Spleen (tissue), 11 donors: ENCODE measurements at regions not wholly inside any gene's neighbourhood (a gene's known extent, or its start where the extent isn't known, plus 50 kb on each side); places are given as distances from the start of the nearest gene placed in this dataset.
"Not testable (repeated sequence)": the region's sequence is repeated elsewhere in the genome, so short reads cannot be mapped to it uniquely, and the experiment has no call there.

Source experiments
- DNase-seq: peaks from one replicate; pipeline ENCODE4 v3.0.0-alpha.2; 2020
- H3K27ac ChIP-seq, 8 donors: fragments of 200-600 bp; sonication (generic) in 7 of 8; 1 replicate in 4 of 8; 2 replicates in 4 of 8; pipeline versions ENCODE4 v1.5.0 to v1.8.0; 2016 to 2021; ENCODE audit warnings: inconsistent platforms in 4 of 8, mild to moderate bottlenecking in 4 of 8, moderate library complexity in 1 of 8
- H3K27me3 ChIP-seq, 7 donors: fragments of 200-600 bp; sonication (generic) in 6 of 7; replicated peaks in 1 of 7; 1 replicate in 4 of 7; 2 replicates in 3 of 7; pipeline versions ENCODE4 v1.5.0 to v1.8.0; 2016 to 2021; ENCODE audit warnings: inconsistent platforms in 3 of 7, mild to moderate bottlenecking in 1 of 7
- H3K36me3 ChIP-seq, 6 donors: fragments of 200-600 bp; sonication (generic) in 5 of 6; 1 replicate in 4 of 6; 2 replicates in 2 of 6; pipeline versions ENCODE4 v1.5.0 to v1.8.0; 2016 to 2021; ENCODE audit warnings: inconsistent platforms in 2 of 6
- H3K4me1 ChIP-seq, 6 donors: fragments of 200-600 bp; sonication (generic) in 5 of 6; 1 replicate in 3 of 6; 2 replicates in 3 of 6; pipeline versions ENCODE4 v1.5.0 to v1.8.0; 2016 to 2021; ENCODE audit warnings: inconsistent platforms in 3 of 6
- H3K4me3 ChIP-seq, 8 donors: fragments of 200-600 bp; sonication (generic) in 7 of 8; 1 replicate in 4 of 8; 2 replicates in 4 of 8; pipeline versions ENCODE4 v1.5.0 to v1.8.0; 2016 to 2021; ENCODE audit warnings: inconsistent platforms in 4 of 8, mild to moderate bottlenecking in 4 of 8, moderate library complexity in 2 of 8
- H3K9me3 ChIP-seq, 8 donors: fragments of 200-600 bp; sonication (generic) in 7 of 8; 1 replicate in 4 of 8; 2 replicates in 4 of 8; pipeline versions ENCODE4 v1.5.0 to v1.8.0; 2016 to 2021; ENCODE audit warnings: inconsistent platforms in 4 of 8
- POLR2A ChIP-seq, 3 donors: fragments of 450-650 bp; IDR thresholded peaks; one replicate each; pipeline ENCODE4 v1.5.1; 2017; ENCODE audit warnings: antibody characterized with exemption in 3 of 3, mild to moderate bottlenecking in 1 of 3
- POLR2AphosphoS5 ChIP-seq, 3 donors: sonication (generic); formaldehyde crosslinking; IDR thresholded peaks; one replicate each; pipeline ENCODE4 v1.5.1; 2017; ENCODE audit warnings: antibody characterized with exemption in 3 of 3
- WGBS, 5 donors: extraction: QIAGEN DNeasy Blood & Tissue Kit in 3 of 5; methylation state at CpG; one replicate each; pipeline versions ENCODE4 v1.1.5 to v1.1.7; 2013 to 2018; 5-methylcytosine and 5-hydroxymethylcytosine counted together
- intact Hi-C: fragments of 100-400 bp; cut with DNase I; formaldehyde crosslinking; loops from one replicate; pipeline ENCODE4 v1.15.0; 2023; ENCODE audit warnings: low total_unique reads
- TF ChIP-seq, protein P1 (sequence below), 11 experiments: fragments of 200-600 bp in 7 of 11; fragments of 450-650 bp in 4 of 11; sonication (generic) in 4 of 11; IDR thresholded peaks in 8 of 11; conservative IDR thresholded peaks in 3 of 11; 1 replicate in 7 of 11; 2 replicates in 4 of 11; pipeline versions ENCODE4 v1.4.0 to v1.8.0; 2016 to 2021; ENCODE audit warnings: antibody characterized with exemption in 11 of 11, inconsistent platforms in 4 of 11, mild to moderate bottlenecking in 1 of 11
- donor health status: healthy with polysubstance abuse.
- donor health status: DM: no; HTN: no; CAD: no; lungs with moderate emphysema.
- donor health status: DM: no; HTN: no; CAD: no.
- donor health status: Bipolar disorder and iron deficiency.
- donor health status: healthy.
- donor health status: DM: no; HTN: no; CAD: no.
- donor health status: DM: yes; HTN: yes; CAD: no.

DNA sequence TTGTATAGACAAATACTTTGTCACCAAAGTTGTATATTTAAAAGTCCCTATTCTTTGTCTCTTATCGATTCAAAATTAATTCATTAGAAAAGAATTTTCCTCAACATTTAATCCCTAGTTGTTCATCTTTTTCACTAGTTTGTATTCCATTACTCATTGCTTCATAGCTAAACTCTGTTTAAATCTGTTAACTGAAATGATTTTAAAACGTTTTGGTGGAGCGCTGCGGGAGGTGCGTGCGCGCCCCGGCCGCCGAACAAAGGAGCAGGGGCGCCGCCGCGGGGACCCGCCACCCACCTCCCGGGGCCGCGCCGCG, 56.4 kb upstream of the GOLGA8A start:
- WGBS, 5 donors: 5 to 14% (median 6%) methylated on average over 19 to 20 of the region's 20 CpGs
- intact Hi-C loops: no loop called here
- Histone ChIP-seq H3K4me1 (peaks cover 0 to 29% (median 3%) of the 10 kb centered on the region in 6 donors), H3K36me3 (no peaks in the 10 kb centered on the region), H3K4me3 (peak overlapping the region in 4 of 8 donors; percentile 3 to 44 (median 20)), H3K9me3 (peaks cover 0 to 7% (median 0%) of the 10 kb centered on the region in 8 donors), H3K27ac (no peak overlapping the region), H3K27me3 (peaks cover 0 to 97% (median 39%) of the 10 kb centered on the region in 7 donors)
- TF ChIP-seq POLR2AphosphoS5 (IDR thresholded peaks at IDR 0.05): no peak
- TF ChIP-seq POLR2A (IDR thresholded peaks at IDR 0.05): no peak
- TF ChIP-seq, protein P1, sequence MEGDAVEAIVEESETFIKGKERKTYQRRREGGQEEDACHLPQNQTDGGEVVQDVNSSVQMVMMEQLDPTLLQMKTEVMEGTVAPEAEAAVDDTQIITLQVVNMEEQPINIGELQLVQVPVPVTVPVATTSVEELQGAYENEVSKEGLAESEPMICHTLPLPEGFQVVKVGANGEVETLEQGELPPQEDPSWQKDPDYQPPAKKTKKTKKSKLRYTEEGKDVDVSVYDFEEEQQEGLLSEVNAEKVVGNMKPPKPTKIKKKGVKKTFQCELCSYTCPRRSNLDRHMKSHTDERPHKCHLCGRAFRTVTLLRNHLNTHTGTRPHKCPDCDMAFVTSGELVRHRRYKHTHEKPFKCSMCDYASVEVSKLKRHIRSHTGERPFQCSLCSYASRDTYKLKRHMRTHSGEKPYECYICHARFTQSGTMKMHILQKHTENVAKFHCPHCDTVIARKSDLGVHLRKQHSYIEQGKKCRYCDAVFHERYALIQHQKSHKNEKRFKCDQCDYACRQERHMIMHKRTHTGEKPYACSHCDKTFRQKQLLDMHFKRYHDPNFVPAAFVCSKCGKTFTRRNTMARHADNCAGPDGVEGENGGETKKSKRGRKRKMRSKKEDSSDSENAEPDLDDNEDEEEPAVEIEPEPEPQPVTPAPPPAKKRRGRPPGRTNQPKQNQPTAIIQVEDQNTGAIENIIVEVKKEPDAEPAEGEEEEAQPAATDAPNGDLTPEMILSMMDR (IDR thresholded peaks at IDR 0.05 in 8 of 11, conservative IDR thresholded peaks at IDR 0.05 in 3 of 11): no peak
- no peak for DNase-seq

DNA sequence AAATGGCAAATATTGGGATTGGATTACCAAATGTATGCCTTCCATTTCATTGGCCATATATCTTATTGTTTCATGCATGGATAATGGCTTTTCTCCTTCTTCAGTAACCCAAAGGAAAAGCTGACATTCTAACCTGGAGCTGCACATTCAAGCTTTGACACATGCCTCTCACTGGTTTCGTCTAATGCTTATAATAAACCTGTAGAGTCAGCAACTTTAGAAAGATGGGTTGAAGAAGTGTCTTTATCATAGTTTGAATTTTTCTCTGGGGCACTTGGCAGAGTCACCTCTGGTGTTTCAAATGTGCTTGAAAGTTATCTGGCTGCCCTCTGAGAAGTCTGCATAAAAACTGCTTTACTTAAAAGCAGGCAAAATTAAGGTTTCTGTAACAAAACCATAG, 55.4 kb upstream of the GOLGA8A start:
- Histone ChIP-seq H3K4me1 (peaks cover 0 to 29% (median 3%) of the 10 kb centered on the region in 6 donors), H3K27ac (no peak overlapping the region), H3K27me3 (peaks cover 0 to 93% (median 39%) of the 10 kb centered on the region in 7 donors), H3K9me3 (peaks cover 0 to 7% (median 0%) of the 10 kb centered on the region in 8 donors), H3K4me3 (no peak overlapping the region), H3K36me3 (no peaks in the 10 kb centered on the region)
- 64 to 75% (median 71%) methylated on average over 1 of the region's 1 CpG for WGBS, 5 donors
- TF ChIP-seq POLR2AphosphoS5 (IDR thresholded peaks at IDR 0.05) (no peak), POLR2A (IDR thresholded peaks at IDR 0.05) (no peak)
- TF ChIP-seq, protein P1 (IDR thresholded peaks at IDR 0.05 in 8 of 11, conservative IDR thresholded peaks at IDR 0.05 in 3 of 11): no peak
- intact Hi-C loops: no loop called here
- no peak for DNase-seq

DNA sequence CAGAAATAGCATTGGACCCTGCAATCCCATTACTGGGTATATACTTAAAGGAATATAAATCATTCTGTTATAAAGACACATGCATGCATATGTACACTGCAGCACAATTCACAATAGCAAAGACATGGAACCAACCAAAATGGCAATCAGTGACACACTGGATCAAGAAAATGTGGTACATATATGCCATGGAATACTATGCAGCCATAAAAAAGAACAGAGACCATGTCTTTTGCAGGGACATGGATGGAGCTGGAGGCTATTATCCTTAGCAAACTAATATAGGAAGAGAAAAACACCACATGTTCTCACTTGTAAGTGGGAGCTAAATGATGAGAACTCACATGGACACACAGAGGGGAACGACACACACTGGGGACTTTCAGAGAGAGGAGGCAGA, 53.9 kb upstream of the GOLGA8A start:
- intact Hi-C loops, H3K4me3 ChIP-seq, DNase-seq, H3K36me3 ChIP-seq, H3K9me3 ChIP-seq, H3K27ac ChIP-seq: not testable (repeated sequence)
- WGBS, 5 donors: 93 to 100% (median 97%) methylated on average over 1 of the region's 1 CpG
- H3K4me1 ChIP-seq: peaks cover 0 to 25% (median 3%) of the 10 kb centered on the region in 6 donors
- peaks cover 0 to 78% (median 36%) of the 10 kb centered on the region in 7 donors for H3K27me3 ChIP-seq

DNA sequence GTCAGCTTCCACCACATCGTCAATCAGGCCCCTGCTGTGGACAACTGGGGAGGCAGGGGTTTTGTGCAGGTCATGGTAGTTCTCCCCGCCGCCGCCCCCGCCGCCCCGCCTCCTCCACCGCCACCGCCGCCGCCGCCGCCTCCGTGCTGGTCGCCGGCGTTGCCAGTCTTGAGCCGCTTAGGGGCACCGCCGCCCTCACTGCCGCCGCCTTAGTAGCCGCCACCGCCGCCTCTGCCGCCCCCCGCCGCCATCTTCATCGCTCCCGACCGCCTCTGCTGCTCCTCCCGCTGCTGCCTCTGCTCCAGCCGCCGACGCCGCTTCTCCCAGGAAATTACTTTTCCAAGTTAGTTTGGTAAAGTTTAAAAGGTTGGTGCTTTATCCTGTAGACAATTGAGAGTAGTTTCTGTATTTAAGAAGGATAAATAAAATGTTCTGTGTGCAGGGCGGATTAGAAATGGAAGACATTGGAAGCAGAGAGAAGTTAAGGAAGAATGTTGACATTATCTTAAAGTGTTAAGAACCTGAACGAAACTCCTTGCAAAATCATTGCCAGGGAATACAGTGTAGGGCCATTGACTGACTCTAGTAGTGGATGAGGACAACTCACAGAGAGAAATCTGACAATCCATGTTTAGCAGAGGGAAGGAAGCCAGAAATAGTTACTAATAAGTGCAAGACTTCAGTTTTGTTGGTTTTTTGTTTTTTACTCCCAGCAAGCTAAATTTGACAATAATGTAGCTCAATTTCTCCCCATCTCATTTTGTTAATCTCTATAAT, 53.0 kb upstream of the GOLGA8A start:
- Histone ChIP-seq H3K27ac (no peak overlapping the region), H3K36me3 (no peaks in the 10 kb centered on the region), H3K27me3 (peaks cover 0 to 69% (median 29%) of the 10 kb centered on the region in 7 donors), H3K4me1 (peaks cover 0 to 18% (median 3%) of the 10 kb centered on the region in 6 donors), H3K9me3 (peaks cover 0 to 7% (median 0%) of the 10 kb centered on the region in 8 donors), H3K4me3 (no peak overlapping the region)
- TF ChIP-seq POLR2AphosphoS5 (IDR thresholded peaks at IDR 0.05) (no peak), POLR2A (IDR thresholded peaks at IDR 0.05) (no peak)
- TF ChIP-seq, protein P1 (IDR thresholded peaks at IDR 0.05 in 8 of 11, conservative IDR thresholded peaks at IDR 0.05 in 3 of 11): no peak
- intact Hi-C loops: no loop called here
- DNase-seq: peak; percentile 59
- 7 to 20% (median 13%) methylated on average over 14 to 38 of the region's 38 CpGs for WGBS, 5 donors

DNA sequence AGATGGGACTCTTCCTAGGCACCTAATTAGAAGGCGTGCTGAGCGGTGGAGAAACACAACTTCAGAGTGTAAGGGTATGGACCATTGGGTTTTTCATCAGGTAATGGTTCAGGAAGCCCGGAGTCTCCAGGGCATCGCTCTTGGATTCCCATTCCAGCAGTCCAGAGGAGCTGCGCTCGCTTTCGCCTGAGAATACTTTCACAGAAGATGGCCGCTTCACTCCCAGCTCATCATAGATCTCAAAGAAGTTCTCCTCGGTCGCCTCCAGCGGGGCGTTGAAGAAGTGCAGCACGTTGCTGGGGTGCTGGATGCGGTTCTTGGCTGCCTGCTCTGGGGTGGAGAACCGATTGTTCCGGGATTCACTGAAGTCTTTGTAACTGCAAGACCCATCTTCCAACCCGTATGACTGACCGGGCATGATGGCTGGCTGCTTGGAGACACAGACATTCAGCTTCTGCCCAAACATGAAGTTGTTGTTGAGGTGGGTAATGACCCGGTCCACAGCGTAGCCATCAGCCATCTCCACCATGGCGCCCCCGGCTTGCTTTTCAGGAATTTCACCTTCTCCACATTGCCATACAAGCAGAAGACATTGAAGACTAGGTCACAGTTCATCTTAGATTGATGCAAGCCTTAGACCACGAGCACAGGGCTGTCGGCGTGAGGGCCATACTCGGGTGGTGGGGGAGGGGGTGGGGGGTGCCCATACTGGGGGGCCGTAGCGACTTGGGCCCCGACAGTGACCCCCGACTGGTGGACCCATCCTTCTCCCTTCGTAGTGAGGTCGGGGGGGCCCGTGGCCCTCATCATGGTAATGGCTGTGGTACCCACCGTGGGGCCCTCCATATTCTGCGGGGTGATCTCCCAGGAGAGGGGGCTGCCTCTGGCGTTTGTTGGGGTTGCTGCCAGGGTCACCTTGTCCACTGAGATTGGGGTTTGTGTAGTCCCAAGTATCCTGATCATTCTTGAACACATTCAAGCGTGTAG, 51.7 kb upstream of the GOLGA8A start:
- H3K36me3 ChIP-seq, intact Hi-C loops, H3K4me3 ChIP-seq, H3K9me3 ChIP-seq, H3K4me1 ChIP-seq, H3K27ac ChIP-seq, DNase-seq: not testable (repeated sequence)
- WGBS, 5 donors: 63 to 94% (median 90%) methylated on average over 33 to 37 of the region's 37 CpGs
- peaks cover 0 to 56% (median 15%) of the 10 kb centered on the region in 7 donors for H3K27me3 ChIP-seq
